Activated T-helper 1 cell treated with anti-CD3 and anti-CD28 coated beads, Interleukin-12 subunit alpha, Interleukin-12 subunit beta, Interleukin-2, Interleukin-4 antibody, amounts not matched to agents 30 ng/mL and 10 ng/mL and 1 ng/mL, durations not matched to agents 14 hours and 24 hours and 36 hours (primary cell): ENCODE measurements at regions not wholly inside any gene's neighbourhood (a gene's known extent, or its start where the extent isn't known, plus 50 kb on each side); places are given as distances from the start of the nearest gene placed in this dataset.

Experiments used
- DNase-seq: peaks from one replicate; pipeline ENCODE4 v3.0.0; 2021; ENCODE audit warnings: low spot score
- H3K27ac Mint-ChIP-seq: one replicate; pipeline ENCODE4 v1.8.0; 2021; ENCODE audit warnings: mild to moderate bottlenecking, mixed read lengths
- H3K27me3 Mint-ChIP-seq: one replicate; pipeline ENCODE4 v1.8.0; 2022; ENCODE audit warnings: mild to moderate bottlenecking, moderate library complexity, mixed read lengths; ENCODE audit not compliant: insufficient read depth
- H3K36me3 Mint-ChIP-seq: one replicate; pipeline ENCODE4 v1.8.0; 2021; ENCODE audit warnings: low read depth, mixed read lengths
- H3K4me1 Mint-ChIP-seq: one replicate; pipeline ENCODE4 v1.8.0; 2021; ENCODE audit warnings: low read depth, mixed read lengths
- H3K4me3 Mint-ChIP-seq: one replicate; pipeline ENCODE4 v1.8.0; 2021; ENCODE audit warnings: mild to moderate bottlenecking, moderate library complexity, mixed read lengths
- H3K9me3 Mint-ChIP-seq: one replicate; pipeline ENCODE4 v1.8.0; 2021; ENCODE audit warnings: mixed read lengths
- intact Hi-C: fragments of 100-400 bp; cut with micrococcal nuclease; formaldehyde crosslinking; loops from one replicate; pipeline ENCODE4 v1.15.1; 2024

DNA sequence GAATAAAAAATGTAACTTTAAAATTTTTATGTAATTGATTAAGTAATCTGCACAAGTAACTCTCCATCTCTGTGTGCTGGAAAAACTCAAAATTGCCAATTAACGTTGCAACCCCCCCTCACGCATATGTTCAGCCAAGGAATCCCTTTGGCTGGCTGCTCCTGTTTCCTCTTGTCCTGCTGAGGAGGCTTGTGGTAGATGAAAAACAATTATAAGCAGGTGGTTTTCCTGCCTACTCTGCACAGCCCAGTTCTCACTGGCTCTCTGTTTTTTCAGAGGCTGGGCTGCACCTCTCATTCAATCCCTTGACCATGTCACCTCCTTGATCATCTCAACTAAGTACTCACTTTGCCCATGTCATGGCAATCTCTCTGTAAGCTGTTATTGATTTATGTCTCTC, 1068.4 kb downstream of the ARAP2 start:
- no peaks in the 10 kb centered on the region for H3K36me3 Mint-ChIP-seq
- H3K27ac Mint-ChIP-seq: no peak overlapping the region
- no peaks in the 10 kb centered on the region for H3K4me1 Mint-ChIP-seq
- DNase-seq: no peak
- H3K9me3 Mint-ChIP-seq: peaks cover 5% of the 10 kb centered on the region
- intact Hi-C loops: no loop called here
- no peaks in the 10 kb centered on the region for H3K27me3 Mint-ChIP-seq
- H3K4me3 Mint-ChIP-seq: no peak overlapping the region

DNA sequence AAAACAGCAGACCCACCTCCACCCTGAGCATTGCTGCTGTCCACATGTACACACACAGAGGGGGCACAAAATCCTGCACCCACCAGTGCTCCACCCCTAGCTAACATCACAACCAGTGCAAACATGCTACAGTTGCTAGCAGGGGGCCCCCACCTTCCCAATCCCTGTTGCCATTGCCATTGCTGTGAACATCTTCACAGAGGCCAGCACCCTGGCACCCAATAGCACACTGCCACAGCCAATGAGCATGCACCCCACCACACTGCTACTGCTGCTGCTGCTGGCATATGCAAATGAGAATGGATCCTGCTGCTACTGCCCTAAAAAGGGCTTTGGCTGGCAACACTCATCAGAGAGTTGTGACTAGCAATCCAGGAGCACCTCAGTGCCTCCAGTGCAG, 1061.9 kb downstream of the ARAP2 start:
- no peaks in the 10 kb centered on the region for H3K9me3 Mint-ChIP-seq
- DNase-seq: no peak
- H3K36me3 Mint-ChIP-seq: no peaks in the 10 kb centered on the region
- H3K4me3 Mint-ChIP-seq: no peak overlapping the region
- H3K27me3 Mint-ChIP-seq: no peaks in the 10 kb centered on the region
- H3K27ac Mint-ChIP-seq: no peak overlapping the region
- no peaks in the 10 kb centered on the region for H3K4me1 Mint-ChIP-seq
- intact Hi-C loops: no loop called here

DNA sequence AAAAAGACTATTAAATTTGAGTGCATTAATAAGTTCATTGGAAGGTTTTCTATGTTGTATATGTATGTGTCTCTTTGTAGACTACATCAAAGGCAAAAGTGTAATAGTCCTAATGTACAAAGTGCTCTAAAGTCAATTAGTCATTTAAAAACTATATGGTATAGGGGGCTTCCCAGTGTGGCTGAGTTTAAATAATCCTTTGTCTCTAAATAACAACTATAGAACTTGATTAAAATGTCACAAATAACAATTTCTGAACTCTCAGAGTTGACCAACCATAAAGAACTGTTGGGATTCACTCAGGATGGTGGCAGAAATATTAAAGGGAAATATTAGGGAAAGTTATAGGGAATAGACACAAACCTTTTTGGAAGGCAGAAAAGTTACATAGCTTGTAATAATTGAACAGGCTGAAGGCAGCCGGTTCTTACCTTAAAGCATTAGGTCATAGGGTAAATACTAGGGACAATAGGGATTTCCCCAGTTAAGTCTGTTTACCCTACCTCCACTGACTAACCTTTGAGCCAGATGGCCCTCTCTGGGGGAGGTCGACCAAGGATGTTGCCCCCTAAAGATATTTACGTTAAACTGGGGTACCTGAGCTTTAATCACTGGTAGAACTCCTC, 1054.2 kb downstream of the ARAP2 start:
- H3K27ac Mint-ChIP-seq: no peak overlapping the region
- H3K27me3 Mint-ChIP-seq: no peaks in the 10 kb centered on the region
- no peak for DNase-seq
- no peaks in the 10 kb centered on the region for H3K9me3 Mint-ChIP-seq
- no peaks in the 10 kb centered on the region for H3K36me3 Mint-ChIP-seq
- intact Hi-C loops: no loop called here
- no peaks in the 10 kb centered on the region for H3K4me1 Mint-ChIP-seq
- H3K4me3 Mint-ChIP-seq: no peak overlapping the region

DNA sequence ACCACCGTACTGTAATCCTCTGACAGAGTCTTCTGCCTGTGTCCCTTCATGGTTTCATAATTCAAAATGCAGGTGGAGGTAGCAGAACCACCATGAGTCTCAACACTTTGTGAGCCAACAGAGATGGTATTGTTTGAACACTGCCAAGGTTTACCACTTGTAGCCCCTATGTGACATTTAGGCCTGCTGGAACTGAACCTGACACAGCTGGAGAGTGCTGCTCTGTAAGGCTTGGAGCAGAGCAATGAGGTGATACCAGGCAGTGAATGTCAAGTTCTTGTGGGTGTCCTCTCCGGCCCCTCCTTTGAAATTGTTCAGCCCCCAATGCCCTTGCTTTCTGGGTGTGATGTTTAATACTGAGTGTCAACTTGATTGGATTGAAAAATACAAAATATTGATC, 1042.9 kb downstream of the ARAP2 start:
- intact Hi-C loops: no loop called here
- Mint-ChIP-seq H3K9me3 (no peaks in the 10 kb centered on the region), H3K27me3 (no peaks in the 10 kb centered on the region)

DNA sequence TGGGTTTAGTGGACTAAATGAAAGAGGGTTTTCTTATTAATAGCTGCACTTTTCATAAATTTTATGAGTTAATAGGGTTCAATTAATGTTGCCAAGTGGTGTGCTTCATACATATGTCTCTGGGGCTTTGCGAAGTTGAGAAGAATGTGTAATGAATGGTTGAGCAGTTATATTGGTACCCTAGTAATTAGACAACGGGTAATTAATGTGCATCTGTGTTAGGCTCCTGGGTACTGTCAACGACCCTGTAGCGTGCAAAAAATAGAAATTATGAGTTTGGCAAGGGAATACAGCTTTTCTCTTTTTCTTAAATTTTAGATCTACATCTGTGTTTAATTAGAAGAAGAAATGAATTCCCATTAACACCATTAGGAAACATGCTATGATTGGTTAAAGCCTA, 1027.7 kb downstream of the ARAP2 start:
- H3K27me3 Mint-ChIP-seq: no peaks in the 10 kb centered on the region
- no peak overlapping the region for H3K4me3 Mint-ChIP-seq
- no peaks in the 10 kb centered on the region for H3K4me1 Mint-ChIP-seq
- no peak for DNase-seq
- H3K9me3 Mint-ChIP-seq: no peaks in the 10 kb centered on the region
- H3K36me3 Mint-ChIP-seq: no peaks in the 10 kb centered on the region
- no peak overlapping the region for H3K27ac Mint-ChIP-seq
- intact Hi-C loops: no loop called here

More for the DNA sequence above, 1042.9 kb downstream of the ARAP2 start:
- Mint-ChIP-seq H3K4me3 (no peak overlapping the region), H3K36me3 (no peaks in the 10 kb centered on the region), H3K4me1 (no peaks in the 10 kb centered on the region), H3K27ac (no peak overlapping the region)
- DNase-seq: no peak

DNA sequence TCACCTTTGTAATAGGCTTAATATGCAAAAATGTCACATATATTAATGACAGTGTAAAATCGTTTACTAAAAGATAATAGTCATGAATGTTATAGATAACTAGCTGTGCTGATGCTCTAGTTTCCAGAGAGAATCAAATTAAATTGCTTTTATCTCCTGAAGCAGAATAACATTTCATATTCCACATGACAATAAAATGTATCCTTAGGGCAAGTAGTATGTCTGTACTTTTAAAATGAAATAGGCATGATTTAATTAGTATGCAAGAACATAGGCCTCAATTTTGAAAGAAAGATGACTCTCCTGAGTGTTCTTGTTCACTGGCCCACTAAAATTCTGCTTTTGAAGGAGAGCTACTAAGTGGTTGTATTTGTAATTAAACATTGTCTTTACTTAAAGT, 1027.0 kb downstream of the ARAP2 start:
- H3K4me1 Mint-ChIP-seq: no peaks in the 10 kb centered on the region
- no peak overlapping the region for H3K27ac Mint-ChIP-seq
- H3K36me3 Mint-ChIP-seq: no peaks in the 10 kb centered on the region
- H3K27me3 Mint-ChIP-seq: no peaks in the 10 kb centered on the region
- no peaks in the 10 kb centered on the region for H3K9me3 Mint-ChIP-seq
- DNase-seq: no peak
- H3K4me3 Mint-ChIP-seq: no peak overlapping the region
- intact Hi-C loops: no loop called here

DNA sequence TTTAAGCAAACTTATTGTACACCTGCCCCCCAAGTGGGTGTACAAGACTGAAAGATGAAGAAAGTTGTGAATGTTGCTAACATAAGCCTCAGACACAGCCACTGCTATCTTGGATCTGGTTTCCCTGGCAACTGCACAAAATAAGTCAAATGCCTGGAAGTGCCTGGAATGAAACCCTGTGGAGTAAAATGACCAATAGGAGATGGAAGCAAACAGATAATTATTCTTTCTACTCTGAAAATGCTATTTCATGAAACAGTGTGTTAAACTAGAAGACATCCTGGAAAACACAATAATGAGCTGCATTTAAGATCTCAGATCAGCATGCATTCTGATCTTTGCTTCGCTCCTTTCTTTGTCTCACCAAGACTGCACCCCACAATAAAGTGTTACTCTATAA, 1016.0 kb downstream of the ARAP2 start:
- Mint-ChIP-seq H3K9me3 (no peaks in the 10 kb centered on the region), H3K27me3 (no peaks in the 10 kb centered on the region), H3K4me1 (no peaks in the 10 kb centered on the region), H3K36me3 (no peaks in the 10 kb centered on the region), H3K27ac (no peak overlapping the region), H3K4me3 (no peak overlapping the region)
- no peak for DNase-seq
- intact Hi-C loops: no loop called here

DNA sequence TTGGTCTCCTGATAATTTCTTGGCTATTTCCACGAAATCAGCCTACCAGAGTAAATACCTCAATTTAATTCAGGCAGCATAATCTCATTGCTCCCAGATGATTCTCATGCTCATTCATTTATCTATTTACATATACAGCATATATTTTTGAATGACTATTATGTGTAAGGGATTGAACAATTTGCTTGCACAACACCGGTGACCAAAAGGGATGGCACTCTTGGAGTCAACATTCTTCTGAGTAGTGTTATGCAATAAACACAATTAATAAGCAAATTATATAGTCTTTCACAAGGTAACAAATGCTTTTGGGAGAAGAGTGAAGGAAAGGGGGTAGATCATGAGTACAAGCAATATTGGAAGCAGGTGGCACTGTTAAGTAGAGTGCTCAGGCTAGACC, 1015.3 kb downstream of the ARAP2 start:
- Mint-ChIP-seq H3K36me3 (no peaks in the 10 kb centered on the region), H3K9me3 (no peaks in the 10 kb centered on the region), H3K27me3 (no peaks in the 10 kb centered on the region), H3K4me1 (no peaks in the 10 kb centered on the region), H3K27ac (no peak overlapping the region), H3K4me3 (no peak overlapping the region)
- DNase-seq: no peak
- intact Hi-C loops: no loop called here

DNA sequence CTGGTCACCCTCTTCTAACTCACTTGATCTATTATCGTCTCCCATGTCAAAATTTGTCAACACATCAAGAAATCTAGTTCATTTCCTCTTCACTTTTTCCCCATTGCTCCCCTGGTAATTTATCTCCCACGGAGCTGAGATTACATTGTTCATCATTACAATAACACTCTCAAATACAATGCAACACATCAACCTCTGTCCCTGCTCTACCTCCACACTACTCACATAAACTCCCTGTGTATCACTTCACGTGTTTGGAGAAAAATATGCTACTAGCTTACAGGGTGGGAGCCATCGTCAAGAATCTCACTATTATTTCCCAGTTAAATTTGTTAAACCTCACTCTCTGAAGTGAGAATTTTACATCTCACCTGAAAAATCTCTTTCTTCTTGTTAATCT, 1006.4 kb downstream of the ARAP2 start:
- Mint-ChIP-seq H3K4me1 (no peaks in the 10 kb centered on the region), H3K27ac (no peak overlapping the region), H3K4me3 (no peak overlapping the region), H3K27me3 (no peaks in the 10 kb centered on the region), H3K36me3 (no peaks in the 10 kb centered on the region), H3K9me3 (peaks cover 3% of the 10 kb centered on the region)
- intact Hi-C loops: no loop called here
- DNase-seq: no peak

DNA sequence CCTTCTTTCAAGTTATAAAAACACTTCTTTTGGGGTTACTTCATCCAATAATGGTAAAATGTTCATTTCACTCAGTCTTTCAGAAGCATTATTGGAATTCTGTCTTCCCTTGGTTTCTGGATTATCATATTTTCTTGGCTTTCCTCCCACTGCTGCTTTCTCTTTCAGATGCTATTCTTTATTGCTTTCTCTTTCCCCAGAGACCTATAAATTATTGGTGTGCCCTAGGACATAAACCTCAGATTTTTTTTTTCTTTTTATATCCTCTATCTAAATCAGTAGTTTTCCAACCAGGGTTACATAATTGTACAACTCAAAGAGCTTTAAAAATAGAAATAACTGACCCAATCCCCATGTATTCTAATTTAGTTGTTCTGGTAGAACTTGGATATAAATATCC, 1005.5 kb downstream of the ARAP2 start:
- Mint-ChIP-seq H3K27me3 (no peaks in the 10 kb centered on the region), H3K36me3 (no peaks in the 10 kb centered on the region), H3K27ac (no peak overlapping the region), H3K4me3 (no peak overlapping the region), H3K9me3 (peaks cover 3% of the 10 kb centered on the region), H3K4me1 (no peaks in the 10 kb centered on the region)
- DNase-seq: no peak
- intact Hi-C loops: no loop called here

DNA sequence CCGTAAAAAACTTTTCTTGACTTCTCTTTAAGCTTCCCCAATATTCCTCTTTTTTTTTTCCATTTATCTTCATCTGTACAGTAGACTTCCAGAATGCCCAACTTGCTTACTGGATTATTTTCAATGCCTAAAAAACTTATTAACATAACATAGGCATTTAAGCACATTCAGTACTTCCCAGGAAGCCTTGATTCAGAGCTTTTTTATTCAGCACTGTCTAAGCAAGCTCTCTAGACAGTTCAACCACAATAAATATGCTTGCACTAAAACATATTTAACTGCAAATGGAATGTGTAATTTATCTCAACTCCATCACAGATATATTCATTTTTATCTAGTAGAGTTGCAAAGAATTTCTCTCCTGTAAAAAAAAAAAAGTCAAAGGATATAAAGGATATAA, 997.8 kb downstream of the ARAP2 start:
- Mint-ChIP-seq H3K4me1 (no peaks in the 10 kb centered on the region), H3K27ac (no peak overlapping the region), H3K4me3 (no peak overlapping the region), H3K9me3 (peaks cover 4% of the 10 kb centered on the region), H3K27me3 (no peaks in the 10 kb centered on the region), H3K36me3 (no peaks in the 10 kb centered on the region)
- no peak for DNase-seq
- intact Hi-C loops: no loop called here

DNA sequence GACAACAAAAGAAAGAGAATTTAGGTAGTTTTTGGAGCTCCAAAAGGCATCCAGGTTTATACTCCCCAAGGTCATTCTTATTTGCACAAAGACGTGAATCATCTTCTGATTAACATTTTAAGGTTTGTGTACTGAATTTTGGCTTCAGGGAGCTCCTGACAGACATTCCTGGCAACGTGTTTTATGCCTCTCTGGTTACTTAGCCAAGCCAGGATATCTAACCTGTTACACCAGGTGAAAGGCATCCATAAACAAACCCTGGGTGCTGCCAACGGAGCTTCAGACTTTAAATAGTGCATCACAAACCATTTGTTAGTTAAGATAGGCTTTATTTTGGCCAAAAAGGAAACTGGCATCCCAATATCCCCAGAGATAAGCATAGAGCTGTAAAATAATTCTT, 997.3 kb downstream of the ARAP2 start:
- Mint-ChIP-seq H3K27ac (no peak overlapping the region), H3K9me3 (peaks cover 4% of the 10 kb centered on the region), H3K27me3 (no peaks in the 10 kb centered on the region), H3K36me3 (no peaks in the 10 kb centered on the region), H3K4me3 (no peak overlapping the region), H3K4me1 (no peaks in the 10 kb centered on the region)
- intact Hi-C loops: no loop called here
- DNase-seq: no peak

DNA sequence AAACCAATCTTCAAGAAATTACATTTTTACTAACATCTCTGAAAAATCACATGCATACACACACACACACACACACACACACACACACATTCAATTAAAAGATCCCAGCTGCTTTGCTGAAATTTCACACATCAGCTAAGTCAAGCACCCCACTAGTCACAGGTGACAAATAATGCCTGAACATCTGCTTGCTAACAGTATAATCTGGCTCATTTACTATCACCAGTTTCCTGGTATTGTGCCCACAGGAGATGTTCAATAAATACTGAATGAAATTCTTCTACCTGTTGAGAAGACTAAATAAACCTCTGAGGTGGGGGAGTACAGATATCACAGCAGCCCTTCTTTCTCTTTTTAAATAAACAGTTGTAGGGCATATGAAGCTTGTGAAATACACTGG, 994.0 kb downstream of the ARAP2 start:
- no peak overlapping the region for H3K4me3 Mint-ChIP-seq
- H3K27ac Mint-ChIP-seq: no peak overlapping the region
- no peaks in the 10 kb centered on the region for H3K36me3 Mint-ChIP-seq
- no peaks in the 10 kb centered on the region for H3K27me3 Mint-ChIP-seq
- no peak for DNase-seq
- intact Hi-C loops: no loop called here
- H3K9me3 Mint-ChIP-seq: no peaks in the 10 kb centered on the region
- H3K4me1 Mint-ChIP-seq: no peaks in the 10 kb centered on the region

DNA sequence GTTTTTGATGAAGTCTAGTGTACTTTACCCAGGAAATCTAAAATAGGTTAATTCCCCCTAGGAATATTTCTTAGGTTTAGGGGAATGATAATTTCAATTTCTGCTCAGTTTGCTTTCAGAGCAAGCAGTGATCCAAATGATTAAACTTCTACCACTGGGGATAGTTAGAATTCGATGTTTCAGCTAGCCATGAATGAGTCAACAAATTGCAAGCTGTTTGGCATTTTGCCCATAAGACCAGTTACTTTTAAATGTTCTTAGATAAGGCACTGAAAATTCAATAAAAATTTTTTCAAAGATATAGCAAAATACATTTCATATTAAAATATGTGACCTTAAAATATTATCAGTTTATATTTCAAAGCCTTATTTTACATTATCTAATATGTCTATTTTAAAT, 993.6 kb downstream of the ARAP2 start:
- H3K4me1 Mint-ChIP-seq: no peaks in the 10 kb centered on the region
- no peaks in the 10 kb centered on the region for H3K9me3 Mint-ChIP-seq
- H3K27me3 Mint-ChIP-seq: no peaks in the 10 kb centered on the region
- no peaks in the 10 kb centered on the region for H3K36me3 Mint-ChIP-seq
- intact Hi-C loops: no loop called here
- no peak overlapping the region for H3K27ac Mint-ChIP-seq
- no peak overlapping the region for H3K4me3 Mint-ChIP-seq
- DNase-seq: no peak
